ENCODE measurements at regions not wholly inside any gene's neighbourhood (a gene's known extent, or its start where the extent isn't known, plus 50 kb on each side); places are given as distances from the start of the nearest gene placed in this dataset.

GRCh38 chr7:94295850-94296249, 98.8 kb upstream of the COL1A2 start:
- Histone ChIP-seq H3K9me3 (ENCODE audit: control insufficient read depth in 1 of 2, low read length in 2 of 2) (no peaks in the 10 kb centered on the region), H3K4me1 (ENCODE audit: insufficient read depth, low read length) (no peaks in the 10 kb centered on the region), H3K36me3 (ENCODE audit: insufficient read depth, low read length) (no peaks in the 10 kb centered on the region), H3K27ac (ENCODE audit: low read depth, low read length) (no peak overlapping the region), H3K4me3 (ENCODE audit: low read length in 2 of 2) (no peak overlapping the region), H3K27me3 (ENCODE audit: insufficient read depth, low read length) (no peaks in the 10 kb centered on the region)
- Mint-ChIP-seq H3K4me1 (no peaks in the 10 kb centered on the region), H3K36me3 (no peaks in the 10 kb centered on the region), H3K9me3 (peaks cover 0 to 2% (median 0%) of the 10 kb centered on the region in 8 donors), H3K27me3 (peaks cover 2 to 4% of the 10 kb centered on the region in 2 donors), H3K27ac (no peak overlapping the region), H3K4me3 (no peak overlapping the region)
- CTCF ChIA-PET (ENCODE audit: partially characterized antibody) = no interaction called here
- POLR2A ChIA-PET (ENCODE audit: partially characterized antibody) = no interaction called here
- no peak for DNase-seq
- intact Hi-C loops (cut with micrococcal nuclease) = no loop called here

- H3K27ac Mint-ChIP-seq = no peak overlapping the region
- Histone ChIP-seq H3K27ac (ENCODE audit: low read depth, low read length) (no peak overlapping the region), H3K4me3 (ENCODE audit: low read length in 2 of 2) (no peak overlapping the region), H3K9me3 (ENCODE audit: control insufficient read depth in 1 of 2, low read length in 2 of 2) (no peaks in the 10 kb centered on the region), H3K27me3 (ENCODE audit: insufficient read depth, low read length) (no peaks in the 10 kb centered on the region), H3K36me3 (ENCODE audit: insufficient read depth, low read length) (no peaks in the 10 kb centered on the region), H3K4me1 (ENCODE audit: insufficient read depth, low read length) (no peaks in the 10 kb centered on the region)
- intact Hi-C loops (cut with micrococcal nuclease) = no loop called here
- no peaks in the 10 kb centered on the region for H3K4me1 Mint-ChIP-seq
- no peak overlapping the region for H3K4me3 Mint-ChIP-seq
- H3K9me3 Mint-ChIP-seq = no peaks in the 10 kb centered on the region
- H3K36me3 Mint-ChIP-seq = no peaks in the 10 kb centered on the region
- CTCF ChIA-PET (ENCODE audit: partially characterized antibody) = no interaction called here
- DNase-seq = no peak
- POLR2A ChIA-PET (ENCODE audit: partially characterized antibody) = no interaction called here
- peaks cover 0 to under 1% of the 10 kb centered on the region in 2 donors for H3K27me3 Mint-ChIP-seq
These were observed 97.8 kb upstream of the COL1A2 start for GRCh38 chr7:94296881-94297280.

GRCh38 chr7:94297397-94297838, 97.3 kb upstream of the COL1A2 start:
- intact Hi-C loops (cut with micrococcal nuclease) = no loop called here
- no peak overlapping the region for H3K27ac Mint-ChIP-seq
- H3K4me3 ChIP-seq (ENCODE audit: low read length in 2 of 2) = no peak overlapping the region
- H3K27me3 ChIP-seq (ENCODE audit: insufficient read depth, low read length) = no peaks in the 10 kb centered on the region
- no peak for DNase-seq
- no peaks in the 10 kb centered on the region for H3K36me3 Mint-ChIP-seq
- H3K27ac ChIP-seq (ENCODE audit: low read depth, low read length) = no peak overlapping the region
- POLR2A ChIA-PET (ENCODE audit: partially characterized antibody) = no interaction called here
- H3K27me3 Mint-ChIP-seq = no peaks in the 10 kb centered on the region
- H3K9me3 Mint-ChIP-seq = no peaks in the 10 kb centered on the region
- no peaks in the 10 kb centered on the region for H3K9me3 ChIP-seq (ENCODE audit: control insufficient read depth in 1 of 2, low read length in 2 of 2)
- H3K36me3 ChIP-seq (ENCODE audit: insufficient read depth, low read length) = no peaks in the 10 kb centered on the region
- CTCF ChIA-PET (ENCODE audit: partially characterized antibody) = no interaction called here
- no peaks in the 10 kb centered on the region for H3K4me1 ChIP-seq (ENCODE audit: insufficient read depth, low read length)
- no peak overlapping the region for H3K4me3 Mint-ChIP-seq
- H3K4me1 Mint-ChIP-seq = no peaks in the 10 kb centered on the region

GRCh38 chr7:94298943-94299342, 95.8 kb upstream of the COL1A2 start:
- Mint-ChIP-seq H3K27me3 (no peaks in the 10 kb centered on the region), H3K4me1 (no peaks in the 10 kb centered on the region), H3K36me3 (no peaks in the 10 kb centered on the region), H3K9me3 (no peaks in the 10 kb centered on the region), H3K4me3 (no peak overlapping the region), H3K27ac (no peak overlapping the region)
- intact Hi-C loops (cut with micrococcal nuclease) = no loop called here
- Histone ChIP-seq H3K27ac (ENCODE audit: low read depth, low read length) (no peak overlapping the region), H3K4me1 (ENCODE audit: insufficient read depth, low read length) (no peaks in the 10 kb centered on the region), H3K27me3 (ENCODE audit: insufficient read depth, low read length) (no peaks in the 10 kb centered on the region), H3K9me3 (ENCODE audit: control insufficient read depth in 1 of 2, low read length in 2 of 2) (no peaks in the 10 kb centered on the region), H3K4me3 (ENCODE audit: low read length in 2 of 2) (no peak overlapping the region), H3K36me3 (ENCODE audit: insufficient read depth, low read length) (no peaks in the 10 kb centered on the region)
- POLR2A ChIA-PET (ENCODE audit: partially characterized antibody) = no interaction called here
- DNase-seq = no peak
- CTCF ChIA-PET (ENCODE audit: partially characterized antibody) = interaction anchor here (1.0 kb wide), 1 partner anchor 10 kb away, joined by 3 read pairs; no protein-coding TSS in a partner anchor

GRCh38 chr7:94300176-94300835, 94.4 kb upstream of the COL1A2 start:
- H3K9me3 Mint-ChIP-seq = peaks cover 0 to 7% (median 1%) of the 10 kb centered on the region in 8 donors
- H3K36me3 Mint-ChIP-seq = no peaks in the 10 kb centered on the region
- no peaks in the 10 kb centered on the region for H3K4me1 Mint-ChIP-seq
- Histone ChIP-seq H3K27ac (ENCODE audit: low read depth, low read length) (no peak overlapping the region), H3K4me1 (ENCODE audit: insufficient read depth, low read length) (no peaks in the 10 kb centered on the region), H3K4me3 (ENCODE audit: low read length in 2 of 2) (no peak overlapping the region), H3K9me3 (ENCODE audit: control insufficient read depth in 1 of 2, low read length in 2 of 2) (no peaks in the 10 kb centered on the region), H3K36me3 (ENCODE audit: insufficient read depth, low read length) (no peaks in the 10 kb centered on the region), H3K27me3 (ENCODE audit: insufficient read depth, low read length) (no peaks in the 10 kb centered on the region)
- H3K27ac Mint-ChIP-seq = no peak overlapping the region
- ChIA-PET POLR2A (ENCODE audit: partially characterized antibody) (no interaction called here), CTCF (ENCODE audit: partially characterized antibody) (no interaction called here)
- H3K4me3 Mint-ChIP-seq = no peak overlapping the region
- DNase-seq = no peak
- no peaks in the 10 kb centered on the region for H3K27me3 Mint-ChIP-seq
- intact Hi-C loops (cut with micrococcal nuclease) = no loop called here

DNA sequence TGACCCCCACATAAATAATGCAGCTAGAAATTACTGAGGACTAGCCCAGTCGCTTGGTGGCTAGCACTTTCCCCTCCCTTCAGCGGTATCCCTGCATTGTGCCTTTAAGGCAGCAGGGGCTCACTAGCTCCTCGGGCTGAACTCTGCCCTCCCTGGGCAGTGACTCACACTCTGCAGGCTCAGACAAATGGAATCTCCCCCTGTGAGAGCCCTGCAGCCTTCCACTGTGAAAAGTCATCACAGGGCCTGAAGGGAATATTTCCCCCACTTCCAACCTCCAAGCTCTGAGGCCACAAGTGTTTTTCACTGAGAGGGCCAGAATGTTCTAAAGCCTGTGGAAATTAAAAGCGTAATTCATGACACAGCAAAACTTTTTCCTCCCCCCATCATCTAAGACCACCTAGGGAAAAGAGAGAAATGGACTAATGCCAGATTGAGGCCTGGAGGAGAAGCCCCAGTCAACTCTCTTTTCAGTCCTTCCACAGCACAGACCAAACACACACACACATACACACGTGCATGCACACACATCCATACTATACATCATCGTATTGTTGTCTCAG, 93.6 kb upstream of the COL1A2 start:
- ChIA-PET CTCF (ENCODE audit: partially characterized antibody) (no interaction called here), POLR2A (ENCODE audit: partially characterized antibody) (no interaction called here)
- Mint-ChIP-seq H3K9me3 (peaks cover 0 to 7% (median 2%) of the 10 kb centered on the region in 8 donors), H3K36me3 (no peaks in the 10 kb centered on the region), H3K4me3 (no peak overlapping the region), H3K27me3 (no peaks in the 10 kb centered on the region), H3K27ac (no peak overlapping the region), H3K4me1 (no peaks in the 10 kb centered on the region)
- no peaks in the 10 kb centered on the region for H3K4me1 ChIP-seq (ENCODE audit: insufficient read depth, low read length)
- no peak for DNase-seq
- H3K27me3 ChIP-seq (ENCODE audit: insufficient read depth, low read length) = no peaks in the 10 kb centered on the region
- no peaks in the 10 kb centered on the region for H3K9me3 ChIP-seq (ENCODE audit: control insufficient read depth in 1 of 2, low read length in 2 of 2)
- no peaks in the 10 kb centered on the region for H3K36me3 ChIP-seq (ENCODE audit: insufficient read depth, low read length)
- no peak overlapping the region for H3K4me3 ChIP-seq (ENCODE audit: low read length in 2 of 2)
- intact Hi-C loops (cut with micrococcal nuclease) = no loop called here
- H3K27ac ChIP-seq (ENCODE audit: low read depth, low read length) = no peak overlapping the region

- POLR2A ChIA-PET (ENCODE audit: partially characterized antibody) = no interaction called here
- no peak for DNase-seq
- Histone ChIP-seq H3K27ac (ENCODE audit: low read depth, low read length) (no peak overlapping the region), H3K36me3 (ENCODE audit: insufficient read depth, low read length) (no peaks in the 10 kb centered on the region), H3K27me3 (ENCODE audit: insufficient read depth, low read length) (no peaks in the 10 kb centered on the region), H3K9me3 (ENCODE audit: control insufficient read depth in 1 of 2, low read length in 2 of 2) (no peaks in the 10 kb centered on the region), H3K4me1 (ENCODE audit: insufficient read depth, low read length) (no peaks in the 10 kb centered on the region), H3K4me3 (ENCODE audit: low read length in 2 of 2) (no peak overlapping the region)
- peaks cover 0 to 9% (median 3%) of the 10 kb centered on the region in 8 donors for H3K9me3 Mint-ChIP-seq
- H3K4me1 Mint-ChIP-seq = no peaks in the 10 kb centered on the region
- no peaks in the 10 kb centered on the region for H3K36me3 Mint-ChIP-seq
- peaks cover 0 to under 1% of the 10 kb centered on the region in 2 donors for H3K27me3 Mint-ChIP-seq
- CTCF ChIA-PET (ENCODE audit: partially characterized antibody) = no interaction called here
- intact Hi-C loops (cut with micrococcal nuclease) = no loop called here
- no peak overlapping the region for H3K4me3 Mint-ChIP-seq
- no peak overlapping the region for H3K27ac Mint-ChIP-seq
These were observed 91.6 kb upstream of the COL1A2 start for GRCh38 chr7:94303118-94303517.
